MM.1S (cell line): ENCODE measurements at regions not wholly inside any gene's neighbourhood (a gene's known extent, or its start where the extent isn't known, plus 50 kb on each side); places are given as distances from the start of the nearest gene placed in this dataset.

Experiments used
- DNase-seq: peaks from one replicate; pipeline ENCODE4 v3.0.0-alpha.2; 2015
- H2AFZ ChIP-seq: fragments of 300-600 bp; sonication (generic); 2 replicates; pipeline ENCODE4 v1.6.0; 2016; ENCODE audit warnings: antibody characterized with exemption, low read length
- H3F3A ChIP-seq: fragments of 300-600 bp; sonication (generic); 2 replicates; pipeline ENCODE4 v1.6.1; 2016; ENCODE audit warnings: mild to moderate bottlenecking, antibody characterized with exemption, low read length, moderate library complexity, mixed read lengths; ENCODE audit not compliant: insufficient read depth
- H3K27ac ChIP-seq: fragments of 300-600 bp; sonication (generic); 2 replicates; pipeline ENCODE4 v1.5.1; 2016; ENCODE audit warnings: mild to moderate bottlenecking, low read length
- H3K27me3 ChIP-seq: fragments of 300-600 bp; sonication (generic); replicated peaks from 2 replicates; pipeline ENCODE4 v1.6.0; 2016; ENCODE audit warnings: low read length; ENCODE audit not compliant: insufficient read depth
- H3K36me3 ChIP-seq: fragments of 300-600 bp; sonication (generic); replicated peaks from 2 replicates; pipeline ENCODE4 v1.6.1; 2016; ENCODE audit warnings: mild to moderate bottlenecking, low read length, mixed read lengths; ENCODE audit not compliant: insufficient read depth
- H3K4me1 ChIP-seq: fragments of 300-600 bp; sonication (generic); 2 replicates; pipeline ENCODE4 v1.6.1; 2016; ENCODE audit warnings: low read length, mixed read lengths
- H3K4me2 ChIP-seq: fragments of 300-600 bp; sonication (generic); 2 replicates; pipeline ENCODE4 v1.6.0; 2016; ENCODE audit warnings: low read depth, low read length
- H3K4me3 ChIP-seq: fragments of 300-600 bp; sonication (generic); 2 replicates; pipeline ENCODE4 v1.5.1; 2016; ENCODE audit warnings: low read length, mixed read lengths
- H3K79me2 ChIP-seq: fragments of 300-600 bp; sonication (generic); 2 replicates; pipeline ENCODE4 v1.6.1; 2016; ENCODE audit warnings: mixed run types, low read length, mixed read lengths
- H3K9ac ChIP-seq: fragments of 300-600 bp; sonication (generic); 2 replicates; pipeline ENCODE4 v1.6.1; 2016; ENCODE audit warnings: low read length, mixed read lengths
- H3K9me2 ChIP-seq: fragments of 300-600 bp; sonication (generic); replicated peaks from 2 replicates; pipeline ENCODE4 v1.6.1; 2016; ENCODE audit warnings: mild to moderate bottlenecking, low read length, mixed read lengths; ENCODE audit not compliant: insufficient read depth
- H3K9me3 ChIP-seq: fragments of 300-600 bp; sonication (generic); replicated peaks from 2 replicates; pipeline ENCODE4 v1.6.1; 2016; ENCODE audit warnings: mild to moderate bottlenecking, low read length, mixed read lengths; ENCODE audit not compliant: insufficient read depth
- H4K20me1 ChIP-seq: fragments of 300-600 bp; sonication (generic); 2 replicates; pipeline ENCODE4 v1.6.1; 2016; ENCODE audit warnings: mild to moderate bottlenecking, low read length, moderate library complexity, mixed read lengths; ENCODE audit not compliant: insufficient read depth
- CTCF ChIP-seq: fragments of 300-600 bp; sonication (generic); IDR thresholded peaks from 2 replicates; pipeline ENCODE4 v1.5.1; 2016; ENCODE audit warnings: antibody characterized with exemption, low read length, mixed read lengths
- EZH2 ChIP-seq: fragments of 300-600 bp; sonication (generic); optimal IDR thresholded peaks from 2 replicates; pipeline ENCODE3; 2017; ENCODE audit warnings: low read depth, mild to moderate bottlenecking, antibody characterized with exemption, low read length, mixed read lengths
- EZH2phosphoT487 ChIP-seq: fragments of 300-600 bp; sonication (generic); IDR thresholded peaks from 2 replicates; pipeline ENCODE4 v1.6.1; 2018; ENCODE audit warnings: antibody characterized with exemption, low read length

- no peak overlapping the region for H2AFZ ChIP-seq
- no peak for TF ChIP-seq EZH2
- TF ChIP-seq EZH2phosphoT487, result no peak
- TF ChIP-seq CTCF, result no peak
- no peak overlapping the region for H3K27ac ChIP-seq
- no peaks in the 10 kb centered on the region for H3K9me3 ChIP-seq
- H3K4me2 ChIP-seq, result no peak overlapping the region
- H3K4me3 ChIP-seq, result no peak overlapping the region
- no peaks in the 10 kb centered on the region for H3K27me3 ChIP-seq
- no peaks in the 10 kb centered on the region for H3K79me2 ChIP-seq
- H3K36me3 ChIP-seq, result no peaks in the 10 kb centered on the region
- H3K9me2 ChIP-seq, result no peaks in the 10 kb centered on the region
- H4K20me1 ChIP-seq, result no peaks in the 10 kb centered on the region
- DNase-seq, result no peak
- H3F3A ChIP-seq, result no peaks in the 10 kb centered on the region
- H3K4me1 ChIP-seq, result no peaks in the 10 kb centered on the region
- H3K9ac ChIP-seq, result no peak overlapping the region
Observed at GRCh38 chr1:118649369-118650106, 338.6 kb downstream of the TBX15 start.

- no peaks in the 10 kb centered on the region for H3K4me1 ChIP-seq
- H3K9ac ChIP-seq, result no peak overlapping the region
- no peak overlapping the region for H2AFZ ChIP-seq
- no peak overlapping the region for H3K4me2 ChIP-seq
- H3K9me3 ChIP-seq, result no peaks in the 10 kb centered on the region
- no peak for DNase-seq
- TF ChIP-seq CTCF (no peak), EZH2 (no peak), EZH2phosphoT487 (no peak)
- H3F3A ChIP-seq, result no peaks in the 10 kb centered on the region
- no peak overlapping the region for H3K27ac ChIP-seq
- no peak overlapping the region for H3K4me3 ChIP-seq
- no peaks in the 10 kb centered on the region for H3K36me3 ChIP-seq
- H4K20me1 ChIP-seq, result no peaks in the 10 kb centered on the region
- no peaks in the 10 kb centered on the region for H3K79me2 ChIP-seq
- no peaks in the 10 kb centered on the region for H3K9me2 ChIP-seq
- H3K27me3 ChIP-seq, result no peaks in the 10 kb centered on the region
Observed at GRCh38 chr1:118636004-118636403, 352.1 kb downstream of the TBX15 start.

GRCh38 chr1:118627435-118627834 is 360.7 kb downstream of the TBX15 start:
- no peaks in the 10 kb centered on the region for H3K36me3 ChIP-seq
- no peaks in the 10 kb centered on the region for H3K27me3 ChIP-seq
- H3K4me1 ChIP-seq, result no peaks in the 10 kb centered on the region
- H3K27ac ChIP-seq, result no peak overlapping the region
- H3K9ac ChIP-seq, result no peak overlapping the region
- H3K79me2 ChIP-seq, result no peaks in the 10 kb centered on the region
- H3F3A ChIP-seq, result no peaks in the 10 kb centered on the region
- no peaks in the 10 kb centered on the region for H3K9me2 ChIP-seq
- H3K9me3 ChIP-seq, result no peaks in the 10 kb centered on the region
- no peak overlapping the region for H3K4me3 ChIP-seq
- no peak for DNase-seq
- no peak overlapping the region for H2AFZ ChIP-seq
- no peak overlapping the region for H3K4me2 ChIP-seq
- no peak for TF ChIP-seq EZH2
- no peaks in the 10 kb centered on the region for H4K20me1 ChIP-seq

- Histone ChIP-seq H3K27me3 (no peaks in the 10 kb centered on the region), H4K20me1 (no peaks in the 10 kb centered on the region), H3K9me3 (no peaks in the 10 kb centered on the region), H3K4me1 (no peaks in the 10 kb centered on the region), H3K9ac (no peak overlapping the region), H2AFZ (no peak overlapping the region), H3K36me3 (no peaks in the 10 kb centered on the region), H3K79me2 (no peaks in the 10 kb centered on the region), H3K9me2 (no peaks in the 10 kb centered on the region), H3K4me3 (no peak overlapping the region), H3K4me2 (no peak overlapping the region), H3K27ac (no peak overlapping the region), H3F3A (no peaks in the 10 kb centered on the region)
- no peak for DNase-seq
- TF ChIP-seq CTCF, result no peak
- no peak for TF ChIP-seq EZH2phosphoT487
- TF ChIP-seq EZH2, result no peak
Observed at GRCh38 chr1:118621839-118622238, 366.3 kb downstream of the TBX15 start.
